Breast epithelium (tissue), 4 donors: ENCODE measurements at regions not wholly inside any gene's neighbourhood (a gene's known extent, or its start where the extent isn't known, plus 50 kb on each side); places are given as distances from the start of the nearest gene placed in this dataset.

Experiments
- DNase-seq, 2 donors: peaks; one replicate each; pipeline ENCODE4 v3.0.0-alpha.2; 2019; ENCODE audit warnings: low spot score in 2 of 2
- H3K27ac ChIP-seq, 2 donors: fragments of 200-600 bp; sonication (generic) in 1 of 2; one replicate each; pipeline ENCODE4 v1.5.1; 2016 to 2019; ENCODE audit warnings: mild to moderate bottlenecking in 1 of 2
- H3K27me3 ChIP-seq, 2 donors: fragments of 200-600 bp; sonication (generic) in 1 of 2; one replicate each; pipeline versions ENCODE4 v1.5.1 to v1.6.0; 2017 to 2019; ENCODE audit warnings: control low read depth in 1 of 2, mild to moderate bottlenecking in 1 of 2
- H3K36me3 ChIP-seq: fragments of 200-600 bp; one replicate; pipeline ENCODE4 v1.5.1; 2019
- H3K4me1 ChIP-seq, 2 donors: fragments of 200-600 bp; sonication (generic); one replicate each; pipeline ENCODE4 v1.5.1; 2016 to 2019; ENCODE audit warnings: control low read depth in 1 of 2
- H3K4me3 ChIP-seq, 3 donors: fragments of 200-600 bp; sonication (generic); 1 replicate in 2 of 3; 2 replicates in 1 of 3; pipeline ENCODE4 v1.5.1; 2016 to 2019; ENCODE audit warnings: mild to moderate bottlenecking in 3 of 3, moderate library complexity in 2 of 3
- H3K9me3 ChIP-seq, 2 donors: fragments of 200-600 bp; sonication (generic) in 1 of 2; one replicate each; pipeline ENCODE4 v1.5.1; 2016 to 2019; ENCODE audit warnings: control low read depth in 1 of 2
- POLR2A ChIP-seq: fragments of 450-650 bp; IDR thresholded peaks from one replicate; pipeline ENCODE4 v1.6.1; 2016; ENCODE audit warnings: antibody characterized with exemption, mild to moderate bottlenecking, moderate library complexity
- POLR2AphosphoS5 ChIP-seq, 3 donors: sonication (generic); formaldehyde crosslinking; IDR thresholded peaks; one replicate each; pipeline ENCODE4 v1.6.1; 2017; ENCODE audit warnings: antibody characterized with exemption in 3 of 3
- intact Hi-C: fragments of 100-400 bp; cut with DNase I; formaldehyde crosslinking; loops from one replicate; pipeline ENCODE4 v1.15.1; 2023; ENCODE audit warnings: low total_unique reads
- TF ChIP-seq, protein P1 (sequence below), 3 donors: fragments of 450-650 bp; IDR thresholded peaks; one replicate each; pipeline ENCODE4 v1.5.1; 2016 to 2017; ENCODE audit warnings: antibody characterized with exemption in 3 of 3, mild to moderate bottlenecking in 3 of 3, moderate library complexity in 3 of 3

DNA sequence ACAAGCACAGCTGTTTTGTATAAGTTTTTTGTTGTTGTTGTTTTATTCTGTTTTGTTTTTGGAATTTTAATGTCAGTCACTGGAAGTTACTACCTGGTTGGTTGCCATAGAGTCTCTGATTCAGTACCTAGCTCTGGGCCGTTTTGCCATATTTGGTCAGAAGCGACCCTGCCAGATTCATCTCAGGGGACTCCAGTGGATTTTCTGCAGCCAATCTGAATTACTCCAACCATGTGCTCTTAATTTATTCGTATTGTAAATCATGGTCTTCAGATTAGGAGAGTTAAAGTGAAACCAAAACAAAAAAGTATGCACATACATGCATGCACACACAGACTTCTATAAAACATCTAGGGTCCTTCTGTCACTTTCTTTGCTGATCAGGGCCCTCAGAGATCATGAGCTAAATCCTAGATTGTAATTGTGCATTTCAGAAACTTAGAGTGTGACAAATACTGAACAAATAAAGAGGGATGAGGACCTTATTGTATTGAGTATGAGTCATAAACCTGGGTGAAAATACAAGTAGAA is 317.4 kb upstream of the UBE2E3 start:
- Histone ChIP-seq H3K27me3 (no peaks in the 10 kb centered on the region), H3K9me3 (no peaks in the 10 kb centered on the region), H3K27ac (no peak overlapping the region), H3K4me3 (peak overlapping the region in 1 of 3 donors; percentile 18), H3K4me1 (no peaks in the 10 kb centered on the region), H3K36me3 (no peaks in the 10 kb centered on the region)
- TF ChIP-seq, protein P1, sequence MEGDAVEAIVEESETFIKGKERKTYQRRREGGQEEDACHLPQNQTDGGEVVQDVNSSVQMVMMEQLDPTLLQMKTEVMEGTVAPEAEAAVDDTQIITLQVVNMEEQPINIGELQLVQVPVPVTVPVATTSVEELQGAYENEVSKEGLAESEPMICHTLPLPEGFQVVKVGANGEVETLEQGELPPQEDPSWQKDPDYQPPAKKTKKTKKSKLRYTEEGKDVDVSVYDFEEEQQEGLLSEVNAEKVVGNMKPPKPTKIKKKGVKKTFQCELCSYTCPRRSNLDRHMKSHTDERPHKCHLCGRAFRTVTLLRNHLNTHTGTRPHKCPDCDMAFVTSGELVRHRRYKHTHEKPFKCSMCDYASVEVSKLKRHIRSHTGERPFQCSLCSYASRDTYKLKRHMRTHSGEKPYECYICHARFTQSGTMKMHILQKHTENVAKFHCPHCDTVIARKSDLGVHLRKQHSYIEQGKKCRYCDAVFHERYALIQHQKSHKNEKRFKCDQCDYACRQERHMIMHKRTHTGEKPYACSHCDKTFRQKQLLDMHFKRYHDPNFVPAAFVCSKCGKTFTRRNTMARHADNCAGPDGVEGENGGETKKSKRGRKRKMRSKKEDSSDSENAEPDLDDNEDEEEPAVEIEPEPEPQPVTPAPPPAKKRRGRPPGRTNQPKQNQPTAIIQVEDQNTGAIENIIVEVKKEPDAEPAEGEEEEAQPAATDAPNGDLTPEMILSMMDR (IDR thresholded peaks at IDR 0.05): no peak
- TF ChIP-seq POLR2A: no peak
- no peak for TF ChIP-seq POLR2AphosphoS5 (IDR thresholded peaks at IDR 0.05)
- intact Hi-C loops: no loop called here
- DNase-seq: no peak

GRCh38 chr2:180662521-180662920 is 317.9 kb upstream of the UBE2E3 start:
- H3K27ac ChIP-seq: no peak overlapping the region
- no peak for DNase-seq
- intact Hi-C loops: no loop called here
- TF ChIP-seq POLR2A (no peak), POLR2AphosphoS5 (IDR thresholded peaks at IDR 0.05) (no peak)
- TF ChIP-seq, protein P1 (IDR thresholded peaks at IDR 0.05): no peak
- H3K36me3 ChIP-seq: no peaks in the 10 kb centered on the region
- H3K9me3 ChIP-seq: no peaks in the 10 kb centered on the region
- no peaks in the 10 kb centered on the region for H3K4me1 ChIP-seq
- no peak overlapping the region for H3K4me3 ChIP-seq
- no peaks in the 10 kb centered on the region for H3K27me3 ChIP-seq

- intact Hi-C loops: loop anchor here (2.0 kb wide), 1 partner anchor 19 kb away; no protein-coding TSS in a partner anchor
- TF ChIP-seq POLR2A: no peak
- TF ChIP-seq POLR2AphosphoS5 (IDR thresholded peaks at IDR 0.05): no peak
- TF ChIP-seq, protein P1 (IDR thresholded peaks at IDR 0.05): no peak
- Histone ChIP-seq H3K9me3 (no peaks in the 10 kb centered on the region), H3K4me3 (no peak overlapping the region), H3K4me1 (no peaks in the 10 kb centered on the region), H3K27ac (no peak overlapping the region), H3K36me3 (no peaks in the 10 kb centered on the region), H3K27me3 (no peaks in the 10 kb centered on the region)
- DNase-seq: no peak
These were observed 318.7 kb upstream of the UBE2E3 start for GRCh38 chr2:180661686-180662030.

DNA sequence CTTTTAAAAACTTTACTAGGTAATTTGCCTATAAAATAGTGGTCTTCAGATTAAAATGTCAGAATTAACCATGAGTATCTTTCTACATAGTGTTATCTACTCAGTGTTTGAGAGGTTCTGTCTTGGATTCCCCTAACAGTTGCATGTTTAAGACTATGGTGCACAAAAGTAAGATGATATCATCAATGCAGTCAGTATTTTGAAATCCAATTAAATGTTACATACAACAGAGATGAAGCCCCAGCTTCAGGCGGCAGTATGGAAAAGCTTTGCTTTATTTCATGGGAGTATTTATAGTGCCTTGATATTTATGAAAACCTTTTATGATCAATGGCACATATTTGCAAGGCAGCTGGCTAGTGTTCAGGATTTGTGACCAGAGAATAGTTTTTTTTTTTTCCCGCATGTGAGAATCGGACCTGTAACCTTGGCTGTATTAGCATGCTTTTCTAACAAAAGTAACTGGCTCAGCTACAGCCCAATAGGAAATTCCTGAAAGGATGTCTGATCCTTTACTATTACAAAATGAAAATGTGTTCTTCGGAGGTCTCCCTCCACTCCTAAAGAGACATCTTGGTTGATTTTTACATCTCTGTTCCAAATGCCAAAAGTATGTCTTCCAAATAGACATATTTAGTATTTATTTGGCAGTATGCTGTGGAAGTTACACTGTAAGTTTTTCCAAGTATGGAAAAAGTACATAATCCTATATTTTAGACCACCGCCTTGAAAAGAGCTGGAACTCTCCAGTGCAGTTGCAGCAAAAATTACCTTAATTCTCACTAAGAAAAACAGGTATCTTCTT is 319.3 kb upstream of the UBE2E3 start:
- no peak for DNase-seq
- Histone ChIP-seq H3K36me3 (no peaks in the 10 kb centered on the region), H3K4me1 (no peaks in the 10 kb centered on the region), H3K9me3 (no peaks in the 10 kb centered on the region), H3K4me3 (no peak overlapping the region), H3K27ac (no peak overlapping the region), H3K27me3 (no peaks in the 10 kb centered on the region)
- intact Hi-C loops: loop anchor here (2.0 kb wide), 1 partner anchor 20 kb away; no protein-coding TSS in a partner anchor
- TF ChIP-seq, protein P1 (IDR thresholded peaks at IDR 0.05): no peak
- TF ChIP-seq POLR2A (no peak), POLR2AphosphoS5 (IDR thresholded peaks at IDR 0.05) (no peak)

DNA sequence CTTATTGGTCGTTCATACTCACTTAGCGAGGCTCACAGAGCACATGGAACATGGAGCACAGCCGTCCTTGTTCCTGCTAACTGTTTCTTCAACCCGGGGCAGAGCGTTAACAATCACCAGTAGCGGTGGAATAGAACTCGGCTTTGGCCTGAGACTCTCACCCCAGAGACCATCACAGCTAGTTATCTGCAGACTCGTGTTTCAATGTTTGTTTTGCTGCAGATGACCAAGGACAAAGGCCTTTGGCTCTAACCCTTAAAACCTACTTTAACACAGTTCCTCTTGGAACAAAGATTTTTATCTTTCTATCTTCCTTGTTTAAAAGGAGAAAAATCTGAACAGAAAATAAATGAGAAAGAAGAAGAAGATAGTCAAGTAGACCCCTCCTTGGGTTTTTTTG is 320.2 kb upstream of the UBE2E3 start:
- DNase-seq: no peak
- Histone ChIP-seq H3K4me1 (no peaks in the 10 kb centered on the region), H3K36me3 (no peaks in the 10 kb centered on the region), H3K4me3 (no peak overlapping the region), H3K27me3 (no peaks in the 10 kb centered on the region), H3K9me3 (no peaks in the 10 kb centered on the region), H3K27ac (no peak overlapping the region)
- TF ChIP-seq POLR2AphosphoS5 (IDR thresholded peaks at IDR 0.05): no peak
- intact Hi-C loops: loop anchor here (2.0 kb wide), 1 partner anchor 21 kb away; no protein-coding TSS in a partner anchor
